ENCODE measurements at regions not wholly inside any gene's neighbourhood (a gene's known extent, or its start where the extent isn't known, plus 50 kb on each side); places are given as distances from the start of the nearest gene placed in this dataset.
"Not testable (repeated sequence)": the region's sequence is repeated elsewhere in the genome, so short reads cannot be mapped to it uniquely, and the experiment has no call there.

GRCh38 chr3:655824-656223 lies 437.0 kb upstream of the CNTN6 start:
- DNase-seq (ENCODE audit: low read depth): no peak

- DNase-seq (ENCODE audit: low read depth): no peak
Observed at GRCh38 chr3:661356-661755, 431.5 kb upstream of the CNTN6 start.

GRCh38 chr3:674116-674515 lies 418.7 kb upstream of the CNTN6 start:
- DNase-seq (ENCODE audit: low read depth): no peak

- no peak for DNase-seq (ENCODE audit: low read depth)
Observed at GRCh38 chr3:675846-676245, 417.0 kb upstream of the CNTN6 start.

- DNase-seq (ENCODE audit: low read depth): no peak
Observed at GRCh38 chr3:683770-684169, 409.1 kb upstream of the CNTN6 start.

GRCh38 chr3:690770-691169 lies 402.1 kb upstream of the CNTN6 start:
- DNase-seq (ENCODE audit: low read depth): no peak

GRCh38 chr3:700514-700913 lies 392.3 kb upstream of the CNTN6 start:
- peak; percentile 49 for DNase-seq (ENCODE audit: low read depth)

- DNase-seq (ENCODE audit: low read depth): no peak
Observed at GRCh38 chr3:707041-707440, 385.8 kb upstream of the CNTN6 start.

GRCh38 chr3:713006-713621 lies 379.7 kb upstream of the CNTN6 start:
- DNase-seq (ENCODE audit: low read depth): peak; percentile 89

GRCh38 chr3:713947-714620 lies 378.7 kb upstream of the CNTN6 start:
- DNase-seq (ENCODE audit: low read depth): no peak

- DNase-seq (ENCODE audit: low read depth): no peak
Observed at GRCh38 chr3:721086-721485, 371.7 kb upstream of the CNTN6 start.

- no peak for DNase-seq (ENCODE audit: low read depth)
Observed at GRCh38 chr3:732326-732928, 360.4 kb upstream of the CNTN6 start.

GRCh38 chr3:733313-733712 lies 359.5 kb upstream of the CNTN6 start:
- no peak for DNase-seq (ENCODE audit: low read depth)

GRCh38 chr3:757711-758110 lies 335.1 kb upstream of the CNTN6 start:
- DNase-seq (ENCODE audit: low read depth): peak; percentile 1

GRCh38 chr3:759106-759505 lies 333.7 kb upstream of the CNTN6 start:
- DNase-seq (ENCODE audit: low read depth): no peak

- not testable (repeated sequence) for DNase-seq (ENCODE audit: low read depth)
Observed at GRCh38 chr3:773433-773832, 319.4 kb upstream of the CNTN6 start.

GRCh38 chr3:775178-775880 lies 317.5 kb upstream of the CNTN6 start:
- peak; percentile 64 for DNase-seq (ENCODE audit: low read depth)

- DNase-seq (ENCODE audit: low read depth): no peak
Observed at GRCh38 chr3:780505-780904, 312.3 kb upstream of the CNTN6 start.

- DNase-seq (ENCODE audit: low read depth): no peak
Observed at GRCh38 chr3:791442-791841, 301.4 kb upstream of the CNTN6 start.

- no peak for DNase-seq (ENCODE audit: low read depth)
Observed at GRCh38 chr3:792630-793029, 300.2 kb upstream of the CNTN6 start.

- DNase-seq (ENCODE audit: low read depth): no peak
Observed at GRCh38 chr3:804211-804610, 288.6 kb upstream of the CNTN6 start.

- no peak for DNase-seq (ENCODE audit: low read depth)
Observed at GRCh38 chr3:805326-805725, 287.5 kb upstream of the CNTN6 start.

GRCh38 chr3:806006-806405 lies 286.8 kb upstream of the CNTN6 start:
- no peak for DNase-seq (ENCODE audit: low read depth)

Measured in renal cortical epithelial cell (primary cell).